GM23338 (cell line): ENCODE measurements at regions not wholly inside any gene's neighbourhood (a gene's known extent, or its start where the extent isn't known, plus 50 kb on each side); places are given as distances from the start of the nearest gene placed in this dataset.

Experiments
- ATAC-seq: fragments of 200-7000 bp; cut with Tn5 transposase; 3 replicates; pipeline ENCODE4 v1.9.1; 2020
- DNase-seq: peaks from one replicate; pipeline ENCODE4 v3.0.0-alpha.2; 2015; ENCODE audit warnings: low spot score
- H2AFZ ChIP-seq: fragments of 200-600 bp; sonication (generic); 2 replicates; pipeline ENCODE4 v1.8.0; 2016; ENCODE audit warnings: antibody characterized with exemption, mild to moderate bottlenecking, moderate library complexity
- H3F3A ChIP-seq: fragments of 200-600 bp; sonication (generic); replicated peaks from 2 replicates; pipeline ENCODE4 v1.8.0; 2017; ENCODE audit warnings: antibody characterized with exemption, mixed run types, low read depth
- H3K27ac ChIP-seq: fragments of 200-600 bp; sonication (generic); 2 replicates; pipeline ENCODE4 v1.6.1; 2016; ENCODE audit warnings: low read depth
- H3K27me3 ChIP-seq: fragments of 200-600 bp; sonication (generic); 2 replicates; pipeline ENCODE4 v1.8.0; 2016; ENCODE audit warnings: mild to moderate bottlenecking, mixed run types, moderate library complexity; ENCODE audit not compliant: insufficient read depth
- H3K36me3 ChIP-seq: fragments of 200-600 bp; sonication (generic); 2 replicates; pipeline ENCODE4 v1.8.0; 2016; ENCODE audit warnings: mild to moderate bottlenecking; ENCODE audit not compliant: insufficient read depth
- H3K4me1 ChIP-seq: fragments of 200-600 bp; sonication (generic); 2 replicates; pipeline ENCODE4 v1.8.0; 2016; ENCODE audit warnings: mild to moderate bottlenecking, moderate library complexity; ENCODE audit not compliant: insufficient read depth
- H3K4me2 ChIP-seq: fragments of 200-600 bp; sonication (generic); 2 replicates; pipeline ENCODE4 v1.7.1; 2017; ENCODE audit warnings: mixed run types
- H3K4me3 ChIP-seq: fragments of 200-600 bp; sonication (generic); 2 replicates; pipeline ENCODE4 v1.6.1; 2016; ENCODE audit warnings: mixed run types
- H3K79me2 ChIP-seq: fragments of 200-600 bp; sonication (generic); replicated peaks from 2 replicates; pipeline ENCODE4 v1.8.0; 2017; ENCODE audit warnings: mild to moderate bottlenecking; ENCODE audit not compliant: insufficient read depth
- H3K9me2 ChIP-seq: fragments of 200-600 bp; sonication (generic); 2 replicates; pipeline ENCODE4 v1.8.0; 2017; ENCODE audit not compliant: insufficient read depth
- H4K20me1 ChIP-seq: fragments of 200-600 bp; sonication (generic); replicated peaks from 2 replicates; pipeline ENCODE4 v1.8.0; 2017; ENCODE audit warnings: mild to moderate bottlenecking; ENCODE audit not compliant: insufficient read depth
- H3K27ac Mint-ChIP-seq: 2 replicates; pipeline ENCODE4 v1.8.0; 2020; ENCODE audit warnings: inconsistent platforms, mild to moderate bottlenecking, moderate library complexity, mixed read lengths
- H3K27me3 Mint-ChIP-seq: 3 replicates; pipeline ENCODE4 v1.8.0; 2022; ENCODE audit warnings: low read depth, mild to moderate bottlenecking, moderate library complexity, mixed read lengths, inconsistent platforms; ENCODE audit not compliant: insufficient read depth, poor library complexity
- H3K36me3 Mint-ChIP-seq: 3 replicates; pipeline ENCODE4 v1.8.0; 2021; ENCODE audit warnings: low read depth, mild to moderate bottlenecking, inconsistent platforms, moderate library complexity, mixed read lengths
- H3K4me1 Mint-ChIP-seq: 3 replicates; pipeline ENCODE4 v1.8.0; 2020; ENCODE audit warnings: mild to moderate bottlenecking, inconsistent platforms, mixed read lengths
- H3K4me3 Mint-ChIP-seq: 3 replicates; pipeline ENCODE4 v1.8.0; 2021; ENCODE audit warnings: moderate library complexity, mild to moderate bottlenecking, inconsistent platforms, mixed read lengths
- H3K9me3 Mint-ChIP-seq: 3 replicates; pipeline ENCODE4 v1.8.0; 2020; ENCODE audit warnings: moderate library complexity, mild to moderate bottlenecking, inconsistent platforms, mixed read lengths
- CREB1 ChIP-seq: fragments of 250-450 bp; sonication (Bioruptor Pico); IDR thresholded peaks from 2 replicates; pipeline ENCODE4 v1.5.0; 2020; ENCODE audit warnings: low read depth, mild to moderate bottlenecking, moderate library complexity
- CTCF ChIP-seq, 2 experiments: fragments of 200-600 bp in 1 of 2; sonication (generic) in 1 of 2; conservative IDR thresholded peaks; 2 replicates each; pipeline versions ENCODE4 v1.5.1 to v1.6.1; 2016 to 2017; ENCODE audit warnings: antibody characterized with exemption in 2 of 2, low read depth in 2 of 2, mild to moderate bottlenecking in 2 of 2, moderate library complexity in 1 of 2
- ETS1 ChIP-seq: IDR thresholded peaks from 2 replicates; pipeline ENCODE4 v1.6.1; 2016; ENCODE audit warnings: antibody characterized with exemption
- EZH2 ChIP-seq: fragments of 200-600 bp; sonication (generic); IDR thresholded peaks from one replicate; pipeline ENCODE4 v1.8.0; 2017; ENCODE audit warnings: antibody characterized with exemption, mild to moderate bottlenecking, low read depth; ENCODE audit not compliant: unreplicated experiment
- EZH2phosphoT487 ChIP-seq: fragments of 200-600 bp; sonication (generic); IDR thresholded peaks from one replicate; pipeline ENCODE4 v1.8.1; 2018; ENCODE audit warnings: antibody characterized with exemption; ENCODE audit not compliant: unreplicated experiment
- JUNB ChIP-seq: IDR thresholded peaks from one replicate; pipeline ENCODE4 v1.6.1; 2016; ENCODE audit warnings: antibody characterized with exemption; ENCODE audit not compliant: unreplicated experiment
- POLR2AphosphoS5 ChIP-seq: IDR thresholded peaks from 2 replicates; pipeline ENCODE4 v1.6.1; 2016; ENCODE audit warnings: antibody characterized with exemption, low read depth
- REST ChIP-seq: IDR thresholded peaks from one replicate; pipeline ENCODE4 v1.6.1; 2018; ENCODE audit warnings: antibody characterized with exemption; ENCODE audit not compliant: unreplicated experiment
- STAT1 ChIP-seq: IDR thresholded peaks from one replicate; pipeline ENCODE4 v1.6.1; 2016; ENCODE audit warnings: antibody characterized with exemption; ENCODE audit not compliant: unreplicated experiment
- ZNF114 ChIP-seq: fragments of 250-450 bp; sonication (Bioruptor Pico); IDR thresholded peaks from 2 replicates; pipeline ENCODE4 v1.5.0; 2020; ENCODE audit warnings: mild to moderate bottlenecking, moderate library complexity
- ZNF331 ChIP-seq: fragments of 250-450 bp; sonication (Bioruptor Pico); IDR thresholded peaks from 2 replicates; pipeline ENCODE4 v1.5.0; 2020; ENCODE audit warnings: low read depth, mild to moderate bottlenecking, moderate library complexity
- ZNF462 ChIP-seq: fragments of 250-450 bp; sonication (Bioruptor Pico); IDR thresholded peaks from 2 replicates; pipeline ENCODE4 v1.5.0; 2020; ENCODE audit warnings: mild to moderate bottlenecking, moderate library complexity

GRCh38 chr4:145375416-145375815 lies 106.2 kb upstream of the SMAD1 start:
- Mint-ChIP-seq H3K27ac (no peak overlapping the region), H3K4me3 (no peak overlapping the region), H3K27me3 (peaks cover 3% of the 10 kb centered on the region), H3K4me1 (no peaks in the 10 kb centered on the region), H3K36me3 (peaks cover 6% of the 10 kb centered on the region), H3K9me3 (peaks cover 19% of the 10 kb centered on the region)
- Histone ChIP-seq H3K27me3 (no peaks in the 10 kb centered on the region), H3K4me2 (no peak overlapping the region), H3K36me3 (0 out of 2 replicates have a peak, but pooled peaks cover 4% of the 10 kb centered on the region), H3F3A (no peaks in the 10 kb centered on the region), H3K4me3 (no peak overlapping the region), H2AFZ (no peak overlapping the region), H3K4me1 (no peaks in the 10 kb centered on the region), H3K27ac (no peak overlapping the region), H3K79me2 (no peaks in the 10 kb centered on the region), H3K9me2 (0 out of 2 replicates have a peak, but pooled peaks cover 5% of the 10 kb centered on the region), H4K20me1 (no peaks in the 10 kb centered on the region)
- TF ChIP-seq CTCF (conservative IDR thresholded peaks at IDR 0.05; ENCODE audit: low read depth in 2 of 2): no peak
- no peak for TF ChIP-seq POLR2AphosphoS5
- no peak for TF ChIP-seq STAT1
- TF ChIP-seq JUNB: no peak
- no peak for TF ChIP-seq REST
- TF ChIP-seq EZH2: no peak
- TF ChIP-seq ZNF462 (CRISPR knock-in tag): no peak
- no peak for TF ChIP-seq EZH2phosphoT487
- TF ChIP-seq ETS1: no peak
- no peak for TF ChIP-seq CREB1 (CRISPR knock-in tag)
- TF ChIP-seq ZNF331 (CRISPR knock-in tag): no peak
- no peak for TF ChIP-seq ZNF114 (CRISPR knock-in tag)
- no peak for DNase-seq
- ATAC-seq: no peak
